Karpas-422 (cell line): ENCODE measurements at regions not wholly inside any gene's neighbourhood (a gene's known extent, or its start where the extent isn't known, plus 50 kb on each side); places are given as distances from the start of the nearest gene placed in this dataset.
"Not testable (repeated sequence)": the region's sequence is repeated elsewhere in the genome, so short reads cannot be mapped to it uniquely, and the experiment has no call there.

Experiments used
- DNase-seq: peaks from one replicate; pipeline ENCODE4 v3.0.0-alpha.2; 2015
- H2AFZ ChIP-seq: fragments of 200-600 bp; sonication (generic); 2 replicates; pipeline ENCODE4 v1.6.1; 2014; ENCODE audit warnings: antibody characterized with exemption, low read length, mixed read lengths
- H3K27ac ChIP-seq: fragments of 200-600 bp; sonication (generic); 2 replicates; pipeline ENCODE4 v1.5.1; 2014; ENCODE audit warnings: mild to moderate bottlenecking, low read length, moderate library complexity
- H3K27me3 ChIP-seq: fragments of 200-600 bp; sonication (generic); 2 replicates; pipeline ENCODE4 v1.6.1; 2014; ENCODE audit warnings: low read length, mixed read lengths
- H3K36me3 ChIP-seq: fragments of 200-600 bp; sonication (generic); 2 replicates; pipeline ENCODE4 v1.6.1; 2014; ENCODE audit warnings: low read length, mixed read lengths; ENCODE audit not compliant: insufficient read depth
- H3K4me1 ChIP-seq: fragments of 200-600 bp; sonication (generic); 2 replicates; pipeline ENCODE4 v1.6.1; 2014; ENCODE audit warnings: mild to moderate bottlenecking, low read length, mixed read lengths
- H3K4me2 ChIP-seq: fragments of 200-600 bp; sonication (generic); 2 replicates; pipeline ENCODE4 v1.6.1; 2014; ENCODE audit warnings: low read length, low read depth, mild to moderate bottlenecking; ENCODE audit not compliant: poor library complexity, severe bottlenecking
- H3K4me3 ChIP-seq: fragments of 200-600 bp; sonication (generic); 2 replicates; pipeline ENCODE4 v1.5.1; 2014; ENCODE audit warnings: mild to moderate bottlenecking, antibody characterized with exemption, low read length, mixed read lengths
- H3K79me2 ChIP-seq: fragments of 200-600 bp; sonication (generic); 2 replicates; pipeline ENCODE4 v1.6.1; 2014; ENCODE audit warnings: mild to moderate bottlenecking, low read length, mixed read lengths
- H3K9ac ChIP-seq: fragments of 200-600 bp; sonication (generic); 2 replicates; pipeline ENCODE4 v1.6.0; 2014; ENCODE audit warnings: low read length
- H3K9me2 ChIP-seq: fragments of 200-600 bp; sonication (generic), shearing (Covaris generic); replicated peaks from 2 replicates; pipeline ENCODE4 v1.6.0; 2014; ENCODE audit warnings: mild to moderate bottlenecking, low read length, moderate library complexity; ENCODE audit not compliant: insufficient read depth
- H3K9me3 ChIP-seq: fragments of 300-700, 200-600 bp; sonication (generic); 2 replicates; pipeline ENCODE4 v1.6.1; 2014; ENCODE audit warnings: low read length, mixed read lengths
- H4K20me1 ChIP-seq: fragments of 200-600 bp; sonication (generic); 2 replicates; pipeline ENCODE4 v1.6.1; 2014; ENCODE audit warnings: mild to moderate bottlenecking, antibody characterized with exemption, low read length, low read depth; ENCODE audit not compliant: insufficient read depth

GRCh38 chrX:139475432-139475831, 55.1 kb upstream of the F9 start:
- Histone ChIP-seq H3K27me3 (no peaks in the 10 kb centered on the region), H3K9me2 (no peaks in the 10 kb centered on the region), H3K9me3 (no peaks in the 10 kb centered on the region), H2AFZ (no peak overlapping the region), H3K79me2 (no peaks in the 10 kb centered on the region), H4K20me1 (no peaks in the 10 kb centered on the region), H3K27ac (no peak overlapping the region), H3K36me3 (no peaks in the 10 kb centered on the region), H3K4me3 (no peak overlapping the region), H3K4me1 (no peaks in the 10 kb centered on the region), H3K9ac (no peak overlapping the region), H3K4me2 (no peak overlapping the region)
- no peak for DNase-seq

GRCh38 chrX:139461945-139462344, 68.6 kb upstream of the F9 start:
- H3K27me3 ChIP-seq, H3K36me3 ChIP-seq, H3K4me3 ChIP-seq, H3K79me2 ChIP-seq, H3K9me2 ChIP-seq, DNase-seq, H3K4me2 ChIP-seq, H3K27ac ChIP-seq, H3K4me1 ChIP-seq, H4K20me1 ChIP-seq, H2AFZ ChIP-seq, H3K9ac ChIP-seq: not testable (repeated sequence)
- H3K9me3 ChIP-seq = peaks cover 12% of the 10 kb centered on the region

GRCh38 chrX:139454743-139455142, 75.8 kb upstream of the F9 start:
- H4K20me1 ChIP-seq = no peaks in the 10 kb centered on the region
- H3K9me3 ChIP-seq = no peaks in the 10 kb centered on the region; the same call in 1 of the 2 replicates
- H3K4me3 ChIP-seq = no peak overlapping the region
- no peaks in the 10 kb centered on the region for H3K79me2 ChIP-seq
- no peak overlapping the region for H3K27ac ChIP-seq
- no peak overlapping the region for H3K4me2 ChIP-seq
- no peaks in the 10 kb centered on the region for H3K36me3 ChIP-seq
- no peak for DNase-seq
- H3K27me3 ChIP-seq = no peaks in the 10 kb centered on the region
- no peak overlapping the region for H2AFZ ChIP-seq
- no peaks in the 10 kb centered on the region for H3K4me1 ChIP-seq
- H3K9me2 ChIP-seq = no peaks in the 10 kb centered on the region
- no peak overlapping the region for H3K9ac ChIP-seq

- no peaks in the 10 kb centered on the region for H3K4me1 ChIP-seq
- H3K9me2 ChIP-seq = no peaks in the 10 kb centered on the region
- H3K9me3 ChIP-seq = no peaks in the 10 kb centered on the region
- no peak overlapping the region for H3K4me3 ChIP-seq
- H3K4me2 ChIP-seq = no peak overlapping the region
- H3K79me2 ChIP-seq = no peaks in the 10 kb centered on the region
- H2AFZ ChIP-seq = no peak overlapping the region
- H3K9ac ChIP-seq = no peak overlapping the region
- no peak overlapping the region for H3K27ac ChIP-seq
- no peaks in the 10 kb centered on the region for H3K27me3 ChIP-seq
- DNase-seq = no peak
- H4K20me1 ChIP-seq = no peaks in the 10 kb centered on the region
- no peaks in the 10 kb centered on the region for H3K36me3 ChIP-seq
These were observed 81.5 kb upstream of the F9 start for GRCh38 chrX:139448996-139449395.

GRCh38 chrX:139446832-139447231, 83.7 kb upstream of the F9 start:
- Histone ChIP-seq H3K27me3 (no peaks in the 10 kb centered on the region), H2AFZ (no peak overlapping the region), H3K4me2 (no peak overlapping the region), H3K36me3 (no peaks in the 10 kb centered on the region), H3K9me3 (peaks cover 5% of the 10 kb centered on the region; the same call in 1 of the 2 replicates), H4K20me1 (no peaks in the 10 kb centered on the region), H3K79me2 (no peaks in the 10 kb centered on the region), H3K27ac (no peak overlapping the region), H3K4me3 (no peak overlapping the region), H3K4me1 (no peaks in the 10 kb centered on the region), H3K9me2 (no peaks in the 10 kb centered on the region), H3K9ac (no peak overlapping the region)
- no peak for DNase-seq

- H4K20me1 ChIP-seq = no peaks in the 10 kb centered on the region
- no peak overlapping the region for H3K4me3 ChIP-seq
- H3K36me3 ChIP-seq = no peaks in the 10 kb centered on the region
These were observed 100.6 kb upstream of the F9 start for GRCh38 chrX:139429913-139430312.

GRCh38 chrX:139423186-139423585, 107.4 kb upstream of the F9 start:
- Histone ChIP-seq H3K36me3 (no peaks in the 10 kb centered on the region), H4K20me1 (no peaks in the 10 kb centered on the region), H3K27ac (no peak overlapping the region), H3K9me2 (no peaks in the 10 kb centered on the region), H2AFZ (no peak overlapping the region), H3K79me2 (no peaks in the 10 kb centered on the region), H3K4me3 (no peak overlapping the region), H3K9me3 (no peaks in the 10 kb centered on the region), H3K4me2 (no peak overlapping the region), H3K9ac (no peak overlapping the region), H3K27me3 (no peaks in the 10 kb centered on the region), H3K4me1 (no peaks in the 10 kb centered on the region)
- DNase-seq = no peak

More at GRCh38 chrX:139429913-139430312, 100.6 kb upstream of the F9 start:
- Histone ChIP-seq H3K9ac (no peak overlapping the region), H3K79me2 (no peaks in the 10 kb centered on the region), H3K27me3 (no peaks in the 10 kb centered on the region), H3K27ac (no peak overlapping the region), H3K4me1 (no peaks in the 10 kb centered on the region), H2AFZ (no peak overlapping the region), H3K9me2 (no peaks in the 10 kb centered on the region), H3K4me2 (no peak overlapping the region), H3K9me3 (no peaks in the 10 kb centered on the region)
- no peak for DNase-seq

GRCh38 chrX:139398258-139398657, 132.3 kb upstream of the F9 start:
- not testable (repeated sequence) for H3K27me3 ChIP-seq, DNase-seq, H3K4me1 ChIP-seq

GRCh38 chrX:139388254-139388653, 142.3 kb upstream of the F9 start:
- H3K4me1 ChIP-seq = no peaks in the 10 kb centered on the region

More at GRCh38 chrX:139398258-139398657, 132.3 kb upstream of the F9 start:
- not testable (repeated sequence) for H3K9me2 ChIP-seq, H3K9me3 ChIP-seq, H4K20me1 ChIP-seq, H2AFZ ChIP-seq, H3K9ac ChIP-seq, H3K27ac ChIP-seq, H3K4me2 ChIP-seq, H3K36me3 ChIP-seq, H3K79me2 ChIP-seq, H3K4me3 ChIP-seq

More at GRCh38 chrX:139388254-139388653, 142.3 kb upstream of the F9 start:
- Histone ChIP-seq H2AFZ (no peak overlapping the region), H3K36me3 (no peaks in the 10 kb centered on the region), H3K4me3 (no peak overlapping the region), H3K9me3 (no peaks in the 10 kb centered on the region), H4K20me1 (no peaks in the 10 kb centered on the region), H3K9ac (no peak overlapping the region), H3K9me2 (no peaks in the 10 kb centered on the region), H3K79me2 (no peaks in the 10 kb centered on the region), H3K27ac (no peak overlapping the region), H3K27me3 (no peaks in the 10 kb centered on the region), H3K4me2 (no peak overlapping the region)
- DNase-seq = no peak
